ENCODE measurements at regions not wholly inside any gene's neighbourhood (a gene's known extent, or its start where the extent isn't known, plus 50 kb on each side); places are given as distances from the start of the nearest gene placed in this dataset.

- peaks cover 5% of the 10 kb centered on the region for H3F3A ChIP-seq (ENCODE audit: insufficient read depth, low read length, poor library complexity, severe bottlenecking)
- TF ChIP-seq POLR2AphosphoS5 (IDR thresholded peaks at IDR 0.05) (no peak), CTCF (IDR thresholded peaks at IDR 0.05; ENCODE audit: poor library complexity, severe bottlenecking) (no peak), REST (IDR thresholded peaks at IDR 0.05; ENCODE audit: borderline replicate concordance) (no peak), EP300 (conservative IDR thresholded peaks at IDR 0.05; ENCODE audit: poor library complexity, severe bottlenecking) (no peak), MXI1 (conservative IDR thresholded peaks at IDR 0.05; ENCODE audit: poor library complexity, severe bottlenecking) (no peak), SMC3 (conservative IDR thresholded peaks at IDR 0.05; ENCODE audit: poor library complexity) (no peak), RAD21 (conservative IDR thresholded peaks at IDR 0.05) (no peak), TAF1 (IDR thresholded peaks at IDR 0.05; ENCODE audit: low read depth) (no peak), EZH2 (IDR thresholded peaks at IDR 0.05; ENCODE audit: borderline replicate concordance, insufficient read depth, low read length, poor library complexity, severe bottlenecking) (no peak)
These were observed 274.6 kb upstream of the SALL3 start for GRCh38 chr18:78704971-78705461.

DNA sequence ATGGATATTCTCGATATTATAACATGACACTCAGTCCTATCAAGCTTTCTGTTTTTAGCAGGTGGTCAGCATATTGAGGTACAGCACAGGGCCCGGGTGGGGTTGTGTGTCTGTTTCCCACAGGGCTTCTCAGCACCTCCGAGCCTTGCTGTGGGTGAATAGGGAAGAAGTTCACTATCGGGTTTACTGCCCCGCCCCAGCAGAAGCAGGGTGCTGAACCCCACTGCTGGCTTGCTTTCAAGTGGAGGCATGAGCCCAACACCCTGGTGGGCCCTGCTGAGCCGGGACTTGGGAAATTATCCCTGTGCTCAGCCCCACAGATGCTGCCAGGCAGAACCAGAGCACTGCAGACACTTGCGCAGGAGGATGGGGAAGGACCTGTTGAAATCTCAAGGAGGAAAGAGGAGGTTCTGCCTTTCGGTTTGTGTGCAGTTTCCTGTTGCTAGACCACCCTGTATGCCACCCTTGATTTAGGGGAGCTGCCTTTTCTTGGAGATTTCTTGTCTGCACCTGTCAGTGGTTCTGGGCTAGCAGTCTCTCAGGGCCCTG lies 270.3 kb upstream of the SALL3 start:
- Histone ChIP-seq H3K36me3 (ENCODE audit: insufficient read depth, low read length) (no peaks in the 10 kb centered on the region), H3K27ac (ENCODE audit: low read length) (no peak overlapping the region), H3K4me3 (ENCODE audit: low read length) (no peak overlapping the region), H3K9me3 (ENCODE audit: low read length) (no peaks in the 10 kb centered on the region), H3K79me2 (replicated peaks; ENCODE audit: insufficient read depth, low read length) (no peaks in the 10 kb centered on the region), H3K9me2 (ENCODE audit: insufficient read depth, low read length) (no peaks in the 10 kb centered on the region), H3K27me3 (ENCODE audit: insufficient read depth, low read depth, low read length) (no peaks in the 10 kb centered on the region), H3F3A (ENCODE audit: insufficient read depth, low read length, poor library complexity, severe bottlenecking) (no peaks in the 10 kb centered on the region), H2AFZ (ENCODE audit: low read depth, low read length) (no peak overlapping the region), H3K4me2 (ENCODE audit: low read length) (no peak overlapping the region), H3K9ac (ENCODE audit: low read length) (no peak overlapping the region), H4K20me1 (ENCODE audit: insufficient read depth) (no peaks in the 10 kb centered on the region)
- no peak for TF ChIP-seq MXI1 (conservative IDR thresholded peaks at IDR 0.05; ENCODE audit: poor library complexity, severe bottlenecking)
- no peak for TF ChIP-seq REST (IDR thresholded peaks at IDR 0.05; ENCODE audit: borderline replicate concordance)
- TF ChIP-seq EZH2 (IDR thresholded peaks at IDR 0.05; ENCODE audit: borderline replicate concordance, insufficient read depth, low read length, poor library complexity, severe bottlenecking) = no peak
- TF ChIP-seq EP300 (conservative IDR thresholded peaks at IDR 0.05; ENCODE audit: poor library complexity, severe bottlenecking) = no peak

More at GRCh38 chr18:78704971-78705461, 274.6 kb upstream of the SALL3 start:
- Histone ChIP-seq H2AFZ (ENCODE audit: low read depth, low read length) (no peak overlapping the region), H4K20me1 (ENCODE audit: insufficient read depth) (no peaks in the 10 kb centered on the region), H3K36me3 (ENCODE audit: insufficient read depth, low read length) (no peaks in the 10 kb centered on the region), H3K9me3 (ENCODE audit: low read length) (no peaks in the 10 kb centered on the region), H3K9me2 (ENCODE audit: insufficient read depth, low read length) (no peaks in the 10 kb centered on the region), H3K27ac (ENCODE audit: low read length) (no peak overlapping the region), H3K9ac (ENCODE audit: low read length) (no peak overlapping the region), H3K4me3 (ENCODE audit: low read length) (no peak overlapping the region), H3K4me2 (ENCODE audit: low read length) (no peak overlapping the region), H3K27me3 (ENCODE audit: insufficient read depth, low read depth, low read length) (no peaks in the 10 kb centered on the region), H3K79me2 (replicated peaks; ENCODE audit: insufficient read depth, low read length) (no peaks in the 10 kb centered on the region)
